HUES64 (cell line): ENCODE measurements at regions not wholly inside any gene's neighbourhood (a gene's known extent, or its start where the extent isn't known, plus 50 kb on each side); places are given as distances from the start of the nearest gene placed in this dataset.

ENCODE experiments used
- H3K27ac ChIP-seq: 2 replicates; pipeline ENCODE4 v1.7.0; 2013; ENCODE audit warnings: low read depth, low read length, inconsistent platforms
- H3K27me3 ChIP-seq: 2 replicates; pipeline ENCODE4 v1.6.1; 2013; ENCODE audit warnings: mild to moderate bottlenecking, low read length; ENCODE audit not compliant: insufficient read depth
- H3K36me3 ChIP-seq: 2 replicates; pipeline ENCODE4 v1.6.1; 2013; ENCODE audit warnings: mild to moderate bottlenecking, low read length; ENCODE audit not compliant: insufficient read depth
- H3K4me1 ChIP-seq: 2 replicates; pipeline ENCODE4 v1.6.1; 2013; ENCODE audit warnings: mild to moderate bottlenecking, low read length, moderate library complexity; ENCODE audit not compliant: insufficient read depth
- H3K4me3 ChIP-seq: 2 replicates; pipeline ENCODE4 v1.5.1; 2013; ENCODE audit warnings: mild to moderate bottlenecking, low read length, moderate library complexity
- H3K9ac ChIP-seq: 2 replicates; pipeline ENCODE4 v1.6.1; 2013; ENCODE audit warnings: mild to moderate bottlenecking, low read depth, low read length
- H3K9me3 ChIP-seq: 2 replicates; pipeline ENCODE4 v1.6.1; 2013; ENCODE audit warnings: low read depth, low read length; ENCODE audit not compliant: insufficient read depth
- WGBS: fragments of 150-250, 120-280 bp; methylation state at CpG from one replicate; pipeline ENCODE4 v1.1.7; 2013; ENCODE audit warnings: missing lambda C conversion rate; 5-methylcytosine and 5-hydroxymethylcytosine counted together

DNA sequence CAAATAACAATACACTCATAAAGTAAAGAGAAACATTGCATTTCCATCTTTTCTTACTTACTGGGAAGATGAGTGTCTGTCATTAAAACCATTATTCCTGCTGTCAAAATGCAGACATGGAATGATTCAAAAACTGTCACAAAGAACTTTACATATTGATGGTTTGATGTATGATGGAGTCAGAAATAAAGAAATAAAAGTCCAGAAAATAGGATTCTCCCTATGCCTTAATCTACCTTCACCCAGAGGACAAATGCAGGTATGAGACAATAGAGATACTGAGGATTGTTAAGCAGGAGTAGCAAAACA lies 656.1 kb downstream of the TBC1D4 start:
- Histone ChIP-seq H3K4me1 (no peaks in the 10 kb centered on the region), H3K9me3 (no peaks in the 10 kb centered on the region), H3K9ac (no peak overlapping the region), H3K27ac (no peak overlapping the region), H3K36me3 (no peaks in the 10 kb centered on the region), H3K4me3 (no peak overlapping the region), H3K27me3 (no peaks in the 10 kb centered on the region)

- 83% methylated on average over 2 of the region's 2 CpGs for WGBS
- H3K27ac ChIP-seq, result no peak overlapping the region
These were observed 656.6 kb downstream of the TBC1D4 start for GRCh38 chr13:74825152-74825937.

DNA sequence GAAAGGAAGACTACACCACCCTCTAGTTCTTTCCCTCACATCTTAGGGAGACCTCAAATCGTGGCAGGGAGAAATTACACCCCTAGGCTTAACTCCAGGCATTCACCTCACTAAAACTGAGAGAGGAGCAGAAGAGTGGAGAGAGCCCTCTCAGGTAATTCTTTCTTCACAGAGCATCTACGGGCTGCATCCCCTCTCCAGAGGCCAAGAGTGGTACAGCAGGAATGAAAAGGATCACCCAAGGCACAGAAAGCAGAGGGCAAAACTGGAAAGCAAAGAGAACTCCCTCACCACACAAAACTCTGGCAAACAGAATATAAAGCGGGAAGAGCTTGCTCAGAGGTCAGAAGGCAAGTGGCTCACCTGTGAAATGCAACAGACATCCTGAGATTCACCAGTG lies 661.2 kb downstream of the TBC1D4 start:
- H3K9ac ChIP-seq, result no peak overlapping the region
- H3K27ac ChIP-seq, result no peak overlapping the region
- H3K4me3 ChIP-seq, result no peak overlapping the region
- no peaks in the 10 kb centered on the region for H3K4me1 ChIP-seq
- WGBS, result 88% methylated on average over 3 of the region's 3 CpGs
- no peaks in the 10 kb centered on the region for H3K27me3 ChIP-seq
- H3K36me3 ChIP-seq, result no peaks in the 10 kb centered on the region
- no peaks in the 10 kb centered on the region for H3K9me3 ChIP-seq

More at GRCh38 chr13:74825152-74825937, 656.6 kb downstream of the TBC1D4 start:
- no peaks in the 10 kb centered on the region for H3K4me1 ChIP-seq
- H3K4me3 ChIP-seq, result no peak overlapping the region
- no peaks in the 10 kb centered on the region for H3K27me3 ChIP-seq
- H3K9me3 ChIP-seq, result no peaks in the 10 kb centered on the region
- no peak overlapping the region for H3K9ac ChIP-seq
- no peaks in the 10 kb centered on the region for H3K36me3 ChIP-seq

- Histone ChIP-seq H3K4me1 (no peaks in the 10 kb centered on the region), H3K27ac (no peak overlapping the region), H3K4me3 (no peak overlapping the region), H3K27me3 (no peaks in the 10 kb centered on the region), H3K36me3 (no peaks in the 10 kb centered on the region), H3K9ac (no peak overlapping the region), H3K9me3 (no peaks in the 10 kb centered on the region)
- 89% methylated on average over 2 of the region's 2 CpGs for WGBS
These were observed 662.4 kb downstream of the TBC1D4 start for GRCh38 chr13:74819549-74819948.

DNA sequence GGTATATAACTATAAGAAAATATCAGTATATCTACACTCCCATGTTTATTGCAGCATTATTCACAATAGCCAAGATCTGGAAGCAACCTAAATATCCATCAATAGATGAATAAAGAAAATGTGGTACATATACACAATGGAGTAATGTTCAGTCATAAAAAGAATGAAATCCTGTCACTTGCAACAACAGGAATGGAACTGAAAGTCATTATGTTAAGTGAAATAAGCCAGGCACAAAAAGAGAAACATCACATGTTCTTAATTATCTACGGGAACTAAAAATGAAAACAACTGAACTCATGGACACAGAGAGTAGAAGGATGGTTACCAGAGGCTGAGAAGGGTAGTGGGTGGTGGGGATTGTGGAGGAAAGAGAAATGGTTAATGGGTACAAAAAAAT lies 665.2 kb downstream of the TBC1D4 start:
- 90% methylated on average over 1 of the region's 1 CpG for WGBS
- Histone ChIP-seq H3K27me3 (no peaks in the 10 kb centered on the region), H3K4me1 (no peaks in the 10 kb centered on the region), H3K4me3 (no peak overlapping the region), H3K36me3 (no peaks in the 10 kb centered on the region), H3K27ac (no peak overlapping the region), H3K9ac (no peak overlapping the region), H3K9me3 (0 out of 2 replicates have a peak, but pooled peaks cover 2% of the 10 kb centered on the region)

DNA sequence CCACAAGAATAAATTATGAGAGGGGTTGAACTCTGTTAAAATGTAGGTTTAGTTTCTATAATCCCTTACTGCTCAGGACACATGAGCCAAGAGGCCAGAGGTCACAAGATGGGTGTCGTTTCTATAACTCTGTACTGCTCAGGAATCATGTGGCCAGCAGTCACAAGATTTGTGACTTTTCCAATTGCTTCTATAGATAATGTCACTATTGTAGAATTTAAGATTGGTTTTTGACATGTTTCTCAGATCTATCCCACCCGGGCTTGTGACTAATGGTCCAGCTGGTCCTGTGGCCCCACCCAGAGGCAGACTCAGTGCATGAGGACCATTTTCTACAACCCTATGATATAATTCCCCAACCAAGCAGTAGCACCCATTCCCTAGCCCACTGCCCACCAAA lies 662.0 kb upstream of the KLF12 start:
- Histone ChIP-seq H3K4me1 (no peaks in the 10 kb centered on the region), H3K27me3 (no peaks in the 10 kb centered on the region), H3K9me3 (no peaks in the 10 kb centered on the region), H3K36me3 (no peaks in the 10 kb centered on the region), H3K4me3 (no peak overlapping the region), H3K9ac (no peak overlapping the region), H3K27ac (no peak overlapping the region)
- 84% methylated on average over 2 of the region's 2 CpGs for WGBS

GRCh38 chr13:74795526-74795925 lies 661.3 kb upstream of the KLF12 start:
- H3K9me3 ChIP-seq, result no peaks in the 10 kb centered on the region
- H3K9ac ChIP-seq, result no peak overlapping the region
- H3K4me3 ChIP-seq, result no peak overlapping the region
- H3K36me3 ChIP-seq, result no peaks in the 10 kb centered on the region
- no peaks in the 10 kb centered on the region for H3K27me3 ChIP-seq
- no peaks in the 10 kb centered on the region for H3K4me1 ChIP-seq
- no peak overlapping the region for H3K27ac ChIP-seq

GRCh38 chr13:74794582-74794981 lies 660.4 kb upstream of the KLF12 start:
- H3K36me3 ChIP-seq, result no peaks in the 10 kb centered on the region
- H3K9ac ChIP-seq, result no peak overlapping the region
- H3K9me3 ChIP-seq, result no peaks in the 10 kb centered on the region
- WGBS, result 97% methylated on average over 3 of the region's 3 CpGs
- no peak overlapping the region for H3K27ac ChIP-seq
- H3K4me1 ChIP-seq, result no peaks in the 10 kb centered on the region
- H3K4me3 ChIP-seq, result no peak overlapping the region
- H3K27me3 ChIP-seq, result no peaks in the 10 kb centered on the region

- no peak overlapping the region for H3K4me3 ChIP-seq
- no peak overlapping the region for H3K27ac ChIP-seq
- H3K9ac ChIP-seq, result no peak overlapping the region
- no peaks in the 10 kb centered on the region for H3K36me3 ChIP-seq
- WGBS, result 92% methylated on average over 5 of the region's 5 CpGs
- no peaks in the 10 kb centered on the region for H3K4me1 ChIP-seq
- no peaks in the 10 kb centered on the region for H3K27me3 ChIP-seq
- no peaks in the 10 kb centered on the region for H3K9me3 ChIP-seq
These were observed 659.9 kb upstream of the KLF12 start for GRCh38 chr13:74794147-74794546.

GRCh38 chr13:74784959-74785358 lies 650.8 kb upstream of the KLF12 start:
- Histone ChIP-seq H3K36me3 (no peaks in the 10 kb centered on the region), H3K9ac (no peak overlapping the region), H3K27ac (no peak overlapping the region), H3K9me3 (no peaks in the 10 kb centered on the region), H3K4me3 (no peak overlapping the region), H3K27me3 (no peaks in the 10 kb centered on the region), H3K4me1 (peaks cover 11% of the 10 kb centered on the region; the same call in 1 of the 2 replicates)
- 98% methylated on average over 3 of the region's 3 CpGs for WGBS

- H3K4me1 ChIP-seq, result peaks cover 21% of the 10 kb centered on the region
- no peak overlapping the region for H3K27ac ChIP-seq
- WGBS, result 80% methylated on average over 1 of the region's 2 CpGs
- no peaks in the 10 kb centered on the region for H3K27me3 ChIP-seq
- no peaks in the 10 kb centered on the region for H3K36me3 ChIP-seq
- no peak overlapping the region for H3K9ac ChIP-seq
- H3K4me3 ChIP-seq, result no peak overlapping the region
- H3K9me3 ChIP-seq, result no peaks in the 10 kb centered on the region
These were observed 644.7 kb upstream of the KLF12 start for GRCh38 chr13:74778946-74779345.

DNA sequence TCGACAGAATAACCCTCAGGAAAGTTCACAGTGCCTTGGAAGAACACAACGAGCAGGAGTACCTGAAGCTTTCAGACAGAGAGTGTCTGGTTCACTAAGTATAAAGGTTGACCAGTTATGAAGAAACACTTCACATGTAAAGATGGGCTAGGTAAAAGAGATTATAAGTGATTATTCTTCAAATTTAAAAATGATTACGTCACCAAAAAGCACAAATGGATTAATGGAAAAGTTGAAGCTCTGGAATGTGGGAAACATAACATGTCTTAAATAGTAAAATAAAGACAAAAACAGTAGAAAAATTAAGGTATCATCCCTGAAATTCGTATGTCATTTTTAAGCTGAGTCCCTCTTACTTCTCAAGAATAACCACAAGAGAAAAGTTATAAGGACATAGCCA lies 643.9 kb upstream of the KLF12 start:
- no peak overlapping the region for H3K27ac ChIP-seq
- no peaks in the 10 kb centered on the region for H3K36me3 ChIP-seq
- H3K9ac ChIP-seq, result no peak overlapping the region
- WGBS, result 94% methylated on average over 4 of the region's 4 CpGs
- peaks cover 24% of the 10 kb centered on the region for H3K4me1 ChIP-seq
- no peaks in the 10 kb centered on the region for H3K27me3 ChIP-seq
- H3K4me3 ChIP-seq, result no peak overlapping the region
- no peaks in the 10 kb centered on the region for H3K9me3 ChIP-seq
